ENCODE measurements at regions not wholly inside any gene's neighbourhood (a gene's known extent, or its start where the extent isn't known, plus 50 kb on each side); places are given as distances from the start of the nearest gene placed in this dataset.

DNA sequence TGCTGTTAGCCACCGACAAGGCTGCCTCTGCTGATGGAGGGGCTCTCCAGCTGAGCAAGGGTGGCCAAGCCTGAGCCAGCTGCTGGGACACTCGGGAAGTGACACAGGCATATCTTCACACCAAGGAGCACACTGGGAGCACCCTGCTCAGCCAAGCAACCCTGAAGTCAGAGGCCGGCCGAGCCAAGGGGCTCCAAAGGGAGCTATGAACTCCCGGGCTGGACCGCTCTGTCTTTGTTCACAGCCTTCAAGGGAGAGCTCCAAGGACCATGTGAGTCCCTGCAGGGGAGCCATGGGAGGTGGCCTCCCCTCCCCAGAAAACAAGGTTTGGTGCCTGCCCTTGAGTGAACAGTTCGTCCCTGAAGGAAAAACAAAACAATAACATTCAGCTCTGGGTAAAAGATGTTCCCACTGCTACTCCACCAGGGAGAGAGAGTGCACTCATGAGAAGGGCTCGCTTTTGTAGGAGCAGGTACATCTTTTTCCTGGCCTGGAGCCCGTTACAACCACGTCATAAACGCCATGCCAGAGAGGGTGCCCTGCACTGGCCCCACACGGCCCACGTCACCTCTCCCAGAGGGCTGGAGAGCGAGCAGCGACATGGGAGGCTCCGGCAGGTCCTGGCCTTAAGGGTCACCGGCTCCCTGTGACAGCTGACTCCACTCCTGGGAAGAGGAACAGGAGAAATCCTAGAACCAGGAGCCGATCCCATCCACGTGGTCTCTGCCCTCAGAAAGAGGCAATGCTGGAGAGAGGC lies 56.3 kb upstream of the SLC25A33 start:
- TF ChIP-seq, protein P1, sequence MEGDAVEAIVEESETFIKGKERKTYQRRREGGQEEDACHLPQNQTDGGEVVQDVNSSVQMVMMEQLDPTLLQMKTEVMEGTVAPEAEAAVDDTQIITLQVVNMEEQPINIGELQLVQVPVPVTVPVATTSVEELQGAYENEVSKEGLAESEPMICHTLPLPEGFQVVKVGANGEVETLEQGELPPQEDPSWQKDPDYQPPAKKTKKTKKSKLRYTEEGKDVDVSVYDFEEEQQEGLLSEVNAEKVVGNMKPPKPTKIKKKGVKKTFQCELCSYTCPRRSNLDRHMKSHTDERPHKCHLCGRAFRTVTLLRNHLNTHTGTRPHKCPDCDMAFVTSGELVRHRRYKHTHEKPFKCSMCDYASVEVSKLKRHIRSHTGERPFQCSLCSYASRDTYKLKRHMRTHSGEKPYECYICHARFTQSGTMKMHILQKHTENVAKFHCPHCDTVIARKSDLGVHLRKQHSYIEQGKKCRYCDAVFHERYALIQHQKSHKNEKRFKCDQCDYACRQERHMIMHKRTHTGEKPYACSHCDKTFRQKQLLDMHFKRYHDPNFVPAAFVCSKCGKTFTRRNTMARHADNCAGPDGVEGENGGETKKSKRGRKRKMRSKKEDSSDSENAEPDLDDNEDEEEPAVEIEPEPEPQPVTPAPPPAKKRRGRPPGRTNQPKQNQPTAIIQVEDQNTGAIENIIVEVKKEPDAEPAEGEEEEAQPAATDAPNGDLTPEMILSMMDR (IDR thresholded peaks at IDR 0.05; ENCODE audit: low read length, missing control alignments), result no peak
- H3K4me3 ChIP-seq (replicated peaks; ENCODE audit: low read depth, low read length), result no peak overlapping the region
- no peak for DNase-seq (ENCODE audit: low read depth)

DNA sequence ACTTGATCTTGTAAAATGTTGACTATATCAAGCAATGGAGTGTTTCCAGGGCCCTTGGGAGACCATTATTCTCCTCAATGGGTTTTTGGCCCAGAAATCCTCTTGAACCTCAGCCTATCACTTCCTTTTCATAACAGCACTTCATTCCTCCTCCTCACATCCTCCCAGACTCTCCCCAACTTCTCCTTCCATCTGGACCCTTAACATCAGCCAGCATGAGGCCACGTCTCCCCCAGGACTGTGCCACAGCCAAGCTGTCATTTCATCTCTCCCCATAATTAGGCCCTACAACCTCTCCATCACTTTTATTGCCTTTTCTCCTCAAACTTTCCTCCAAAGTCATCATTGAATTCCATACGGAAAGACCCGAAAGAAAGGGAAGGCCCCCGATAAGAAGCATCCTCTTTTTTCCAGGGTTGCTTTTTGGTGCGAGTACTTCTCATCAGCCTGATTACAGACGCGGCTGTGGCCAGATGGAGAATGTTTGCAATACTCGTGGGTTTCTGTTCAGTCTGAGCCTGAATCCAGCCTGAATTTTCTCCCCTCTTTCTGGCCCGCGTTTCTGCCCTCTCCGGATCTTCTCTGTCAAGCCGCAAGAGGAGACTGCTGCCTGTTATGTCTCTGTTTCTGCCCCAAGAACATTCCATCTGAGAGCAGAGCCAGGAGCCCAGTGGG lies 52.7 kb upstream of the SLC25A33 start:
- no peak for DNase-seq (ENCODE audit: low read depth)
- TF ChIP-seq, protein P1 (IDR thresholded peaks at IDR 0.05; ENCODE audit: low read length, missing control alignments), result no peak
- no peak overlapping the region for H3K4me3 ChIP-seq (replicated peaks; ENCODE audit: low read depth, low read length)
